GM18499 (cell line): ENCODE measurements at regions not wholly inside any gene's neighbourhood (a gene's known extent, or its start where the extent isn't known, plus 50 kb on each side); places are given as distances from the start of the nearest gene placed in this dataset.

ENCODE experiments used
- ATAC-seq: cut with Tn5 transposase; IDR thresholded peaks from one replicate; pipeline ENCODE4 v1.9.1; 2021; ENCODE audit warnings: moderate number of reproducible peaks; ENCODE audit not compliant: insufficient read depth, unreplicated experiment

DNA sequence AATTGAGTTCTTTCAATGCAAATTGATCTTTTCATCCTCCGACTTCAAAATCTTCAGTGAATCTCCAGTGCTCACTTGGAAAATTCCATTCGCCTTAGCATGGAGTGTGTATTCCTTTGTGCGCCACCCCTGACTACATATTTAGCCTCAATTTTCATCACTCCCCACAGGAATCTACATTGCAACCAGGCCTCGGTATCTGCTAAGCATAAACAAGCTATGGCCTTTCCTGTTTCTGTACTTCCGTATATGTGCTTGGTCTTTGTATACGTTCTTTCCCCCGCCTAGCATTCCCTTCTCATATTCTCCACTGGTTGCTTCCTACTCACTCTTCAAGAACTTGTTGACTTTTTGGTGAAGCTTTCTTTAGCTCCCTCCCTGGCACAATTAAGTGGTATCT lies 470.8 kb downstream of the LMO4 start:
- no peak for ATAC-seq

DNA sequence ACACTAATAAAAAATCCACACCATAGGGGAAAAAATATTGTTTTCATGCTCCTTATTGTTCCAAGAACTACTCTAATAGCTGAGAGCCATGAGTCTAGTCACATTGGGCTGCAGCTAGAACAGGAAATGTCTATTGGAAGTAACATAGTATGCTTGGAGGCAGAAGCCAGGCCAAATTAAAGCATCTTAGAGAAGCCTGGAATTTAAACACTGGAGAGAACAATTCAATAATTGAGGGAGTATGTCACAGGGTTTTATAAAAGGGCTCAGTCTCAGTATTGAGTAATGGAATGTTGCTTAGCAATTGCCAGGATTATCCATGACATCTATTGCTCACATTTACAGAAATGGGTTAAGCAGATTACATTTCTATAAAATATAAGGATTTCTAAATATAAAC lies 471.3 kb downstream of the LMO4 start:
- ATAC-seq, result no peak

- ATAC-seq, result no peak
Observed at GRCh38 chr1:87803375-87803774, 474.7 kb downstream of the LMO4 start.

GRCh38 chr1:87804128-87804527 lies 475.4 kb downstream of the LMO4 start:
- no peak for ATAC-seq

DNA sequence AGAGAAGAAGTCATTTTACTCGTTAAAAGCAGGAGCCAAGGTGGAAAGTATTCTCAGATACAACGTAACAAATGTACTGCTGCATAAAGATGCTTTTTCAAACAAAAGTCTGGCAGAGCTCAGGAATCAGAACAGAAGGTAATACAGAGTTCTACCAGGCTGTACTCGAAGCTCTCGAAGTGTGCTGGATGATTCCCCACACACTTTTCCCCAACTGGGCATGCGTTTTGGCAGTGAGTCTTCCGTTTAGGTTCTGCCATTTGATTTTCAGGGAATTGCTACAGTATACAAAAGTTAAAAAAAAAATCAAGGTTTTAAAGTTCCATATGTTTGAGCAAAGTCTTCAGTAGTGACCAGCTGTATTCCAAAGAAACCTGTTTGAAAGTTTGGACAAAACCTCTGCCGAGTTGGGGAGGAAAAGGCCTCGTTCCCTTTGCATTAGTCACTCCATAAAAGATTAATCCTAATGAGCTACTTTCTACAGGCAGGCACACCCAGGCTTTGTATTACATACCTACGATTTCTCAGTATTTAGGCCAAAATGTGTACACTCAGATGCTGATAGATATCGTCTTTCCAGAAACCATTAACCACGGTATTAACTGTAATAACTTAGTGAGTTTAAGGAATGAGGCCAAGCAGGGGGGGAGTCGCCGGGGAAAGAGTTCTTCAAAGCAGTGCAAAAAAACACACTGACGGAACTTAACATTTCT lies 477.1 kb downstream of the LMO4 start:
- no peak for ATAC-seq

GRCh38 chr1:87806379-87807094 lies 477.9 kb downstream of the LMO4 start:
- no peak for ATAC-seq

- ATAC-seq, result no peak
Observed at GRCh38 chr1:87810166-87810565, 481.5 kb downstream of the LMO4 start.

GRCh38 chr1:87812871-87813577 lies 484.3 kb downstream of the LMO4 start:
- peak; percentile 72 for ATAC-seq

DNA sequence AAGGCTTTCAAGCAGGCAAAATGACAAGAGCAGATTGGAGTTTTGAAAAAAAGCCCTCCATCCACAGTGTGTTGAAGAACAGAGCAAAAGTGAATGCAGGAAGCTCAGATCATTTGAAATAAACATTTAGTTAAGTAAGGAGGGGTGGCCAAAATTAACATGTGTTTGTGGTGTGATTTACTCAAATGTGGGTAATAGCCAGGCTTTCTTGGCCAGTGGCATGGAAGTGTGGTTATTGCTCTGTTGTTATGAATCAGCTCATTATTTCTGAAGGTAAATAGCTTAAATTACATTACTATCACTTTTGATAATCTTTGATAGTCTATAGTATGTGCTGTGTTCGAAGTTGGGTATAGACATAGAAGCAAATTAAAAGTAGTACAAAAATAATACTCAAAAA lies 485.9 kb downstream of the LMO4 start:
- ATAC-seq, result no peak

DNA sequence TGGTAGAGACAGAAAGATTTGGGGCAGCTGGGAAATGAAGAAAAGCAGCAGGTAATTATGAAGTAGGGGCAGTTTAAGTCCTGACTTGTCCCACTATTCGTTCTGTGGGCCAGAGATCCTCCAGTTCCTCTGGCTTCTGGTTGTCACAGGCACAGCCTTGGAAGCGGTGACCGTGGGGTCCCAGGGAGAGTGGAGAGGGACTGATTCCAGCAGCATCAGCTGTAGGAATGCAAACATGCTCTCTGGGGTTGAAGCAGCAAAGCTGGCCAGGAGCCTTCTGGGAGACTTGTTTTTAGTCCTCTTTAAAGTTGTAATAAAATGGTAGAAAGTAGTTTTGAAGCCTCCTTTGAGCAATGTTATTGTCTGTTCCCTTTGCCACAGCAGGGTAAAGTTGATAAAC lies 488.0 kb downstream of the LMO4 start:
- no peak for ATAC-seq

DNA sequence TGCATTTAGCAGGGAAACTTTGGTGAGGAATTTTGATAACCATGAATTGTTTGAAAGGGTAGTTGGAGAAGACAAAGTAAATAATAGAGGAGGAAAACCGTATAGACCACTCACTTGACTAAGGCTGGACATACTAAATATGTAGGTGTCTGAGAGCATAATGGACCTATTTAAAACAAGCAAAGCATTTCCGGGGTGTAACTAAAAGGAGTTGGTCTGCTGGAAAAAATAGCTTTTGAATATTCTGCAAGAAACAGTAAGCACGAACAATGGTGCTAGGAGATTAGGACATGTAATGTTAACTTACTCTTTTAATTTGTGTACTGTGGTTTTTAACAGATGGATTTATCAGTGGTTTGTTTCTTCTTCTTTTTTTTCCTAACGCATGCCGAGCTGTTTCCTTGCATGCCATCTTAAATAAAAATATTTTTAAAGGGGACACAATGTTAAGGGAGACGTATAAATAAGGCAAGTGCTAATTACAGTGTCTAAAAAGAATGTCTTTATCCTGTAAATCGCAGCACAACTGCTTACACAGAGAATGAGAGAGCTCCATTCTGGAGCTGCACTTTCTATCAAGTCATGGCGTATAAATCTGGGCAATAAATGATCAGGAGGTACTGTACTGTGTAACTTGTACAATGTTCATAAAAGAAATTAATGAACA lies 492.1 kb downstream of the LMO4 start:
- ATAC-seq, result no peak

DNA sequence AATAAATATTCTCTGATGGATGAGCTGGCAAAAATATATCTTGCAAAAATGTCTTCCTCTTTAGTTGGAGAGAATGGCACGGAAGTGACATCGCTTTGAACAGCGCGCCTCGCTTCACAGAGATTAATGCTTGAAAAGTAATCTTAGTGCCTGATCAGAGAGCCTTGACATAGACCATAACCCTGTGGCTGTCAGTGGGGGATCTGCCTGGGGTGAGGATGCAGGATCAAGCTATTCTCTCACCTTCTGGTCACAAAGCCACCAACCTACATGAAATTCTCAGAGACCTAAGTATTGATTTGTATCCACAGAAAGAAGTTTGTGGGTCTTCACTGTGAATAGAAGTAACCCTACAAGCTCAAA lies 492.6 kb downstream of the LMO4 start:
- no peak for ATAC-seq

DNA sequence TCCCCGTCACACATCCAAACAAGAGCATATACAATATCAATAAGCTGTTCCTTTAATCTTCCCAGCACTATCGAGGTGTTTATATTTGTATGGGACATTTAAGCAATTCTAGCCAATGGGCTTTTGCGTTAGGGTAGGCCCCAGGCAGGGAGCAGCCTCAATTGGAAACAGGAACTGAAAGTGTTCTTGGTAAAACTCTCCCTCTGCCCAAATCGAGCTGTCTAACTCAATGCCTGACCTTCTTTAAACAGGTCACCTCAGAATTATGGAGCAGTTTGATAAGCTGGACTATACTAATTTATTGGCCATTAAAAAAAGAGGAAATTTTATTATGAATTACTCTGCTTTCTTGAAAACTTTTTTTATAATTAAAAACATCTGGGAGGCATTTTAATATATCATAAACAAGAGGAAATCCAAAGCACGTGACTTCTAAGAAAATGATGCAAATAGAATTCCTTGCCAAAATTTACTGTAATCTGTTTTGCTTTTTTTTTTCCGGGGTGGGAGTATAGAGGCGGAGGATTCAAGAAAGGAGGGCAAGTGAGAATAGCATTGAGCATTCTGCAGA lies 498.1 kb downstream of the LMO4 start:
- ATAC-seq, result peak; percentile 95

DNA sequence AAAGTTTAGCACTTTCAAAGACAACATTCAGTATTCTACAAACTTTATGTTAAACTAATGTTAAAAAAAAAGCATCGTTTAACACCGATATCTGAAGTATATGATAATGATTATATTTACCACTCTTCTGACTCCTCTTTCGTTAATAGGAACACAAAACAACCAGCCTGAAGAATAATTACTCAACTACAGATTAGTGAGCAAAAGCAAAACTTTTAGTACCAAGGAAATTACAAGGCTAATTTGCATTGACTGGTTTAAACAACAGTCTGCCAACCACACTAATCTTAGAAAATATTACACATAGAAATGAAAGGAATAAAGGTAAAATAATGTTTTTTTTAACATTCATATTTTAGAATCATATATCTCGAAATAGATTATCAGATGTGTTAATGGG lies 500.7 kb downstream of the LMO4 start:
- no peak for ATAC-seq

DNA sequence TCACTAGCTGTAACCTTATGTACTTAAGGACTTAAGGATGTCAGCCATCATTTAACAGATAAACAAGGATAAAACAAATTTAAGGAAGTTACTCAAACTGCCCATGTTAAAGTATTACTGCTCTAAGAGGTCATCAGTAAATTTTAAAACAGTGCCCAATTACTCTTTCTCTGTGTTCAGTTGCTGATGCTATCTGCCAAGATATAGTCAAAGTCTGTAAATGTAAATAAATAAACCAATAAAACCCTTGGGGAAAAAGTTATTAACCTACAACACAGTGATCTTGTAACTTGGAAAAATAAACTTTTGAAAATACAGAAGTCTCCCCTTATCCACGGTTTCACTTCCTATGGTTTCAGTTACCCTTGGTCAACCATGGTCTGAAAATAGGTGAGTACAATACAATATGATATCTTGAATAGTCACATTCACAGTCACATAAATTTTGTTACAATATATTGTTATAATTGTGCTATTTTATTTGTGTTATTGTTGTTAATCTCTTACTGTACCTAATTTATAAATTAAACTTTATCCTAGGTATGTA lies 501.8 kb downstream of the LMO4 start:
- ATAC-seq, result no peak

- no peak for ATAC-seq
Observed at GRCh38 chr1:87833166-87833565, 504.5 kb downstream of the LMO4 start.

DNA sequence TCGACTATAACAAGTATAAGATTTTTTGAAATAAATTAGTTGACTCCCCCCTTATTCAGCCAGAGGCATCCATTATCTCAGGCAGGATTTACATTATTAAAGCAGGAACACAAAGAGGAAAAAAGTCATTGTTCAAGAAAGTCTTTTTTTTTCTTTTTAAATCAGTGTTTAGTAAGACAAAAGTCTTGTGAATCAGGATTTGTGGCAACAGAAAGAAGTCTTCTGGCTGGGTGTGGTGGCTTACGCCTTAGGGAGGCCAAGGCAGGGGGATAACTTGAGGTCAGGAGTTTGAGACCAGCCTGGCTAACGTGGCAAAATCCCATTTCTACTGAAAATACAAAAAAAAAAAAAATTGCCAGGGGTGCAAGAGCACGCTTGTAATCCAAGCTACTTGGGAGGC lies 505.5 kb downstream of the LMO4 start:
- ATAC-seq, result no peak

DNA sequence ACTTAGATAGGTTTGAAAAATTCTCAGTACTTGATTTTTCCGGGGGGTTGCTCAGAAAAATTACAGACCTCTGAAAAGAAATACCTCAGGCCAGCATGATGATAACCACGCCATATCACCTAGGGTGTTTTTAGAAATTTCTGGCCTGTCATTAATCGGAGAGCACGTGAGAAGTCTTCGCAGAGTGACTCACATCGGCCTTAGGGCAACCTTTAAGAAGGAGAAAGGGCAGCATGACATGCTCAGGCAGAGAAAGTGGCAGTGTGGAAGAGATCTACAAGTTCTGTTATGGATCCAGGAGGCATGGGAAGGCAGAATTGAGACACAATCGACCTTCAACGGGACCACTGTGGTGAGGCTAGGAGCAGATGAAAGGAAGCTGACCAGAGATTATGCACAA lies 506.3 kb downstream of the LMO4 start:
- no peak for ATAC-seq

DNA sequence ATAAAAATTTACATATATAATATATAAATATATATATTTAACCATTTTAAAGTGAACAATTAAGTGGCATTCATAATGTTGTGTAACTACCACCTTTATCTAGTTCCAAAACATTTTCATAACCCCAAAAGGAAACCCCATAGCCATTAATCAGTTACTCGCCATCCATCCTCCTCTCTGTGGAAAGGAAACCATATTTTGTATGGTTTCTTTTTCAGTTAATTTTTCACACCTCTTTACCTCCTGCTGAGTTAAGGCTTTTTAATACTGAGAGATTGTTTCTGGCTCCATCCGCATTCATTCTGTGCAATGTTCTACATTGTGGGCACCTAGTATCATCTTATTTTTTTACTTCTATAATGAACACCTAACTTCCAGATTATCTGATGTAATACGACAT lies 512.1 kb downstream of the LMO4 start:
- ATAC-seq, result no peak

- ATAC-seq, result no peak
Observed at GRCh38 chr1:87841332-87841731, 512.7 kb downstream of the LMO4 start.
